ENCODE measurements at regions not wholly inside any gene's neighbourhood (a gene's known extent, or its start where the extent isn't known, plus 50 kb on each side); places are given as distances from the start of the nearest gene placed in this dataset.

GRCh38 chr9:129411501-129412175 lies 209.3 kb downstream of the C9orf50 start:
- DNase-seq = no peak

GRCh38 chr9:129410226-129410625 lies 210.7 kb downstream of the C9orf50 start:
- no peak for DNase-seq

- DNase-seq = no peak
Observed at GRCh38 chr9:129408535-129409215, 212.2 kb downstream of the C9orf50 start.

GRCh38 chr9:129407905-129408452 lies 212.9 kb downstream of the C9orf50 start:
- DNase-seq = no peak

GRCh38 chr9:129406278-129407225 lies 214.3 kb downstream of the C9orf50 start:
- DNase-seq = no peak

- no peak for DNase-seq
Observed at GRCh38 chr9:129405827-129406213, 215.1 kb downstream of the C9orf50 start.

GRCh38 chr9:129405089-129405826 lies 215.6 kb downstream of the C9orf50 start:
- DNase-seq = no peak

- no peak for DNase-seq
Observed at GRCh38 chr9:129404621-129405020, 216.3 kb downstream of the C9orf50 start.

- no peak for DNase-seq
Observed at GRCh38 chr9:129403779-129404620, 216.9 kb downstream of the C9orf50 start.

- no peak for DNase-seq
Observed at GRCh38 chr9:129402931-129403778, 217.7 kb downstream of the C9orf50 start.

GRCh38 chr9:129402371-129402739 lies 218.5 kb downstream of the C9orf50 start:
- DNase-seq = no peak

GRCh38 chr9:129401623-129402370 lies 219.1 kb downstream of the C9orf50 start:
- no peak for DNase-seq

- no peak for DNase-seq
Observed at GRCh38 chr9:129400971-129401622, 219.8 kb downstream of the C9orf50 start.

- DNase-seq = no peak
Observed at GRCh38 chr9:129400001-129400970, 220.6 kb downstream of the C9orf50 start.

- no peak for DNase-seq
Observed at GRCh38 chr9:129399634-129399990, 221.3 kb downstream of the C9orf50 start.

GRCh38 chr9:129398961-129399633 lies 221.0 kb upstream of the IER5L start:
- DNase-seq = no peak
